GM23338 (cell line): ENCODE measurements at regions not wholly inside any gene's neighbourhood (a gene's known extent, or its start where the extent isn't known, plus 50 kb on each side); places are given as distances from the start of the nearest gene placed in this dataset.

Experiments used
- CREB1 ChIP-seq: fragments of 250-450 bp; sonication (Bioruptor Pico); IDR thresholded peaks from 2 replicates; pipeline ENCODE4 v1.5.0; 2020; ENCODE audit warnings: low read depth, mild to moderate bottlenecking, moderate library complexity
- ETS1 ChIP-seq: IDR thresholded peaks from 2 replicates; pipeline ENCODE4 v1.6.1; 2016; ENCODE audit warnings: antibody characterized with exemption
- EZH2 ChIP-seq: fragments of 200-600 bp; sonication (generic); IDR thresholded peaks from one replicate; pipeline ENCODE4 v1.8.0; 2017; ENCODE audit warnings: antibody characterized with exemption, mild to moderate bottlenecking, low read depth; ENCODE audit not compliant: unreplicated experiment
- EZH2phosphoT487 ChIP-seq: fragments of 200-600 bp; sonication (generic); IDR thresholded peaks from one replicate; pipeline ENCODE4 v1.8.1; 2018; ENCODE audit warnings: antibody characterized with exemption; ENCODE audit not compliant: unreplicated experiment
- JUNB ChIP-seq: IDR thresholded peaks from one replicate; pipeline ENCODE4 v1.6.1; 2016; ENCODE audit warnings: antibody characterized with exemption; ENCODE audit not compliant: unreplicated experiment
- NANOG ChIP-seq: IDR thresholded peaks from 2 replicates; pipeline ENCODE4 v1.6.1; 2016; ENCODE audit warnings: antibody characterized with exemption, borderline replicate concordance
- POLR2AphosphoS5 ChIP-seq: IDR thresholded peaks from 2 replicates; pipeline ENCODE4 v1.6.1; 2016; ENCODE audit warnings: antibody characterized with exemption, low read depth
- STAT1 ChIP-seq: IDR thresholded peaks from one replicate; pipeline ENCODE4 v1.6.1; 2016; ENCODE audit warnings: antibody characterized with exemption; ENCODE audit not compliant: unreplicated experiment
- ZNF114 ChIP-seq: fragments of 250-450 bp; sonication (Bioruptor Pico); IDR thresholded peaks from 2 replicates; pipeline ENCODE4 v1.5.0; 2020; ENCODE audit warnings: mild to moderate bottlenecking, moderate library complexity
- ZNF331 ChIP-seq: fragments of 250-450 bp; sonication (Bioruptor Pico); IDR thresholded peaks from 2 replicates; pipeline ENCODE4 v1.5.0; 2020; ENCODE audit warnings: low read depth, mild to moderate bottlenecking, moderate library complexity
- ZNF462 ChIP-seq: fragments of 250-450 bp; sonication (Bioruptor Pico); IDR thresholded peaks from 2 replicates; pipeline ENCODE4 v1.5.0; 2020; ENCODE audit warnings: mild to moderate bottlenecking, moderate library complexity
- TF ChIP-seq, protein P1 (sequence below), 2 experiments: fragments of 200-600 bp in 1 of 2; sonication (generic) in 1 of 2; conservative IDR thresholded peaks; 2 replicates each; pipeline versions ENCODE4 v1.5.1 to v1.6.1; 2016 to 2017; ENCODE audit warnings: antibody characterized with exemption in 2 of 2, low read depth in 2 of 2, mild to moderate bottlenecking in 2 of 2, moderate library complexity in 1 of 2
- TF ChIP-seq, protein P2 (sequence below): IDR thresholded peaks from one replicate; pipeline ENCODE4 v1.6.1; 2018; ENCODE audit warnings: antibody characterized with exemption; ENCODE audit not compliant: unreplicated experiment

GRCh38 chr10:35928748-35929147 lies 286.7 kb upstream of the FZD8 start:
- TF ChIP-seq, protein P1, sequence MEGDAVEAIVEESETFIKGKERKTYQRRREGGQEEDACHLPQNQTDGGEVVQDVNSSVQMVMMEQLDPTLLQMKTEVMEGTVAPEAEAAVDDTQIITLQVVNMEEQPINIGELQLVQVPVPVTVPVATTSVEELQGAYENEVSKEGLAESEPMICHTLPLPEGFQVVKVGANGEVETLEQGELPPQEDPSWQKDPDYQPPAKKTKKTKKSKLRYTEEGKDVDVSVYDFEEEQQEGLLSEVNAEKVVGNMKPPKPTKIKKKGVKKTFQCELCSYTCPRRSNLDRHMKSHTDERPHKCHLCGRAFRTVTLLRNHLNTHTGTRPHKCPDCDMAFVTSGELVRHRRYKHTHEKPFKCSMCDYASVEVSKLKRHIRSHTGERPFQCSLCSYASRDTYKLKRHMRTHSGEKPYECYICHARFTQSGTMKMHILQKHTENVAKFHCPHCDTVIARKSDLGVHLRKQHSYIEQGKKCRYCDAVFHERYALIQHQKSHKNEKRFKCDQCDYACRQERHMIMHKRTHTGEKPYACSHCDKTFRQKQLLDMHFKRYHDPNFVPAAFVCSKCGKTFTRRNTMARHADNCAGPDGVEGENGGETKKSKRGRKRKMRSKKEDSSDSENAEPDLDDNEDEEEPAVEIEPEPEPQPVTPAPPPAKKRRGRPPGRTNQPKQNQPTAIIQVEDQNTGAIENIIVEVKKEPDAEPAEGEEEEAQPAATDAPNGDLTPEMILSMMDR (conservative IDR thresholded peaks at IDR 0.05; ENCODE audit: low read depth in 2 of 2), result no peak
- TF ChIP-seq EZH2phosphoT487 (no peak), POLR2AphosphoS5 (no peak), CREB1 (no peak), JUNB (no peak), EZH2 (no peak), ETS1 (no peak), ZNF331 (CRISPR knock-in tag) (no peak), STAT1 (no peak), ZNF462 (CRISPR knock-in tag) (no peak), ZNF114 (CRISPR knock-in tag) (no peak), NANOG (no peak)
- TF ChIP-seq, protein P2, sequence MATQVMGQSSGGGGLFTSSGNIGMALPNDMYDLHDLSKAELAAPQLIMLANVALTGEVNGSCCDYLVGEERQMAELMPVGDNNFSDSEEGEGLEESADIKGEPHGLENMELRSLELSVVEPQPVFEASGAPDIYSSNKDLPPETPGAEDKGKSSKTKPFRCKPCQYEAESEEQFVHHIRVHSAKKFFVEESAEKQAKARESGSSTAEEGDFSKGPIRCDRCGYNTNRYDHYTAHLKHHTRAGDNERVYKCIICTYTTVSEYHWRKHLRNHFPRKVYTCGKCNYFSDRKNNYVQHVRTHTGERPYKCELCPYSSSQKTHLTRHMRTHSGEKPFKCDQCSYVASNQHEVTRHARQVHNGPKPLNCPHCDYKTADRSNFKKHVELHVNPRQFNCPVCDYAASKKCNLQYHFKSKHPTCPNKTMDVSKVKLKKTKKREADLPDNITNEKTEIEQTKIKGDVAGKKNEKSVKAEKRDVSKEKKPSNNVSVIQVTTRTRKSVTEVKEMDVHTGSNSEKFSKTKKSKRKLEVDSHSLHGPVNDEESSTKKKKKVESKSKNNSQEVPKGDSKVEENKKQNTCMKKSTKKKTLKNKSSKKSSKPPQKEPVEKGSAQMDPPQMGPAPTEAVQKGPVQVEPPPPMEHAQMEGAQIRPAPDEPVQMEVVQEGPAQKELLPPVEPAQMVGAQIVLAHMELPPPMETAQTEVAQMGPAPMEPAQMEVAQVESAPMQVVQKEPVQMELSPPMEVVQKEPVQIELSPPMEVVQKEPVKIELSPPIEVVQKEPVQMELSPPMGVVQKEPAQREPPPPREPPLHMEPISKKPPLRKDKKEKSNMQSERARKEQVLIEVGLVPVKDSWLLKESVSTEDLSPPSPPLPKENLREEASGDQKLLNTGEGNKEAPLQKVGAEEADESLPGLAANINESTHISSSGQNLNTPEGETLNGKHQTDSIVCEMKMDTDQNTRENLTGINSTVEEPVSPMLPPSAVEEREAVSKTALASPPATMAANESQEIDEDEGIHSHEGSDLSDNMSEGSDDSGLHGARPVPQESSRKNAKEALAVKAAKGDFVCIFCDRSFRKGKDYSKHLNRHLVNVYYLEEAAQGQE, result no peak
